Mesodermal cell (in vitro differentiated cells): ENCODE measurements at regions not wholly inside any gene's neighbourhood (a gene's known extent, or its start where the extent isn't known, plus 50 kb on each side); places are given as distances from the start of the nearest gene placed in this dataset.
"Not testable (repeated sequence)": the region's sequence is repeated elsewhere in the genome, so short reads cannot be mapped to it uniquely, and the experiment has no call there.

Experiments
- H3K27ac ChIP-seq: 2 replicates; pipeline ENCODE4 v1.7.0; 2013; ENCODE audit warnings: mild to moderate bottlenecking, low read depth, low read length, moderate library complexity; ENCODE audit not compliant: severe bottlenecking
- H3K36me3 ChIP-seq: 2 replicates; pipeline ENCODE4 v1.7.1; 2013; ENCODE audit warnings: mild to moderate bottlenecking, low read length, moderate library complexity; ENCODE audit not compliant: control insufficient read depth, insufficient read depth
- H3K4me1 ChIP-seq: one replicate; pipeline ENCODE4 v1.7.1; 2013; ENCODE audit warnings: mild to moderate bottlenecking, low read length; ENCODE audit not compliant: insufficient read depth, control insufficient read depth, poor library complexity, severe bottlenecking
- H3K4me3 ChIP-seq: 2 replicates; pipeline ENCODE4 v1.7.0; 2013; ENCODE audit warnings: low read length, control low read depth, mild to moderate bottlenecking; ENCODE audit not compliant: insufficient read depth, poor library complexity, severe bottlenecking; ENCODE audit errors: extremely low read depth
- H3K9me3 ChIP-seq: 2 replicates; pipeline ENCODE4 v1.7.1; 2013; ENCODE audit warnings: mild to moderate bottlenecking, low read length, moderate library complexity; ENCODE audit not compliant: control insufficient read depth
- WGBS, 2 experiments: methylation state at CpG; one replicate each; pipeline ENCODE4 v1.1.5; 2013; ENCODE audit warnings: missing lambda C conversion rate in 2 of 2; ENCODE audit not compliant: insufficient coverage in 2 of 2; 5-methylcytosine and 5-hydroxymethylcytosine counted together

GRCh38 chr5:17105744-17106418 lies 111.5 kb upstream of the BASP1 start:
- no peak overlapping the region for H3K4me3 ChIP-seq
- H3K27ac ChIP-seq, result no peak overlapping the region
- no peaks in the 10 kb centered on the region for H3K36me3 ChIP-seq
- H3K9me3 ChIP-seq, result no peaks in the 10 kb centered on the region
- WGBS, 2 experiments, result 94 to 96% methylated on average over 3 of the region's 5 CpGs
- no peaks in the 10 kb centered on the region for H3K4me1 ChIP-seq

- whole genome bisulfite sequencing, 2 experiments, result 94% methylated on average over 2 of the region's 4 CpGs
- Histone ChIP-seq H3K36me3 (no peaks in the 10 kb centered on the region), H3K4me3 (no peak overlapping the region), H3K4me1 (no peaks in the 10 kb centered on the region), H3K9me3 (no peaks in the 10 kb centered on the region), H3K27ac (no peak overlapping the region)
Observed at GRCh38 chr5:17106521-17106920, 110.9 kb upstream of the BASP1 start.

- H3K4me1 ChIP-seq, H3K9me3 ChIP-seq, H3K4me3 ChIP-seq, H3K36me3 ChIP-seq, H3K27ac ChIP-seq: not testable (repeated sequence)
- WGBS, 2 experiments, result 81 to 96% methylated on average over 3 of the region's 3 CpGs
Observed at GRCh38 chr5:17112091-17112716, 105.2 kb upstream of the BASP1 start.

- H3K27ac ChIP-seq, result no peak overlapping the region
- WGBS, 2 experiments, result 68 to 96% methylated on average over 4 to 5 of the region's 9 CpGs
- no peaks in the 10 kb centered on the region for H3K9me3 ChIP-seq
- H3K4me1 ChIP-seq, result peaks cover 3% of the 10 kb centered on the region
- no peak overlapping the region for H3K4me3 ChIP-seq
- H3K36me3 ChIP-seq, result no peaks in the 10 kb centered on the region
Observed at GRCh38 chr5:17113174-17113958, 104.1 kb upstream of the BASP1 start.

GRCh38 chr5:17114233-17114632 lies 103.2 kb upstream of the BASP1 start:
- H3K27ac ChIP-seq, result no peak overlapping the region
- H3K4me3 ChIP-seq, result no peak overlapping the region
- H3K4me1 ChIP-seq, result peaks cover 7% of the 10 kb centered on the region
- no peaks in the 10 kb centered on the region for H3K9me3 ChIP-seq
- no peaks in the 10 kb centered on the region for H3K36me3 ChIP-seq
- WGBS, 2 experiments, result 95 to 96% methylated on average over 2 to 4 of the region's 6 CpGs

GRCh38 chr5:17114715-17115599 lies 102.5 kb upstream of the BASP1 start:
- WGBS, 2 experiments, result 80 to 84% methylated on average over 5 of the region's 6 CpGs
- Histone ChIP-seq H3K9me3 (no peaks in the 10 kb centered on the region), H3K27ac (no peak overlapping the region), H3K4me3 (no peak overlapping the region), H3K36me3 (no peaks in the 10 kb centered on the region), H3K4me1 (peaks cover 7% of the 10 kb centered on the region)

- Histone ChIP-seq H3K36me3 (no peaks in the 10 kb centered on the region), H3K27ac (no peak overlapping the region), H3K9me3 (no peaks in the 10 kb centered on the region), H3K4me3 (no peak overlapping the region), H3K4me1 (peaks cover 7% of the 10 kb centered on the region)
- 70 to 82% methylated on average over 3 of the region's 3 CpGs for WGBS, 2 experiments
Observed at GRCh38 chr5:17115855-17116254, 101.6 kb upstream of the BASP1 start.

GRCh38 chr5:17118631-17119030 lies 98.8 kb upstream of the BASP1 start:
- Histone ChIP-seq H3K27ac (peak overlapping the region; percentile 68), H3K4me1 (peaks cover 21% of the 10 kb centered on the region), H3K9me3 (peaks cover under 1% of the 10 kb centered on the region), H3K4me3 (no peak overlapping the region), H3K36me3 (no peaks in the 10 kb centered on the region)
- 38 to 55% methylated on average over 7 to 8 of the region's 9 CpGs for WGBS, 2 experiments

GRCh38 chr5:17120209-17120608 lies 97.2 kb upstream of the BASP1 start:
- Histone ChIP-seq H3K27ac (no peak overlapping the region), H3K36me3 (no peaks in the 10 kb centered on the region), H3K4me1 (peaks cover 21% of the 10 kb centered on the region), H3K4me3 (no peak overlapping the region), H3K9me3 (peaks cover 3% of the 10 kb centered on the region)
- WGBS, 2 experiments, result 92 to 100% methylated on average over 2 of the region's 3 CpGs

- H3K27ac ChIP-seq, result no peak overlapping the region
- H3K4me3 ChIP-seq, result no peak overlapping the region
- no peaks in the 10 kb centered on the region for H3K36me3 ChIP-seq
- peaks cover 3% of the 10 kb centered on the region for H3K9me3 ChIP-seq
- 95% methylated on average over 2 of the region's 3 CpGs for WGBS, 2 experiments
- peaks cover 21% of the 10 kb centered on the region for H3K4me1 ChIP-seq
Observed at GRCh38 chr5:17121776-17122175, 95.7 kb upstream of the BASP1 start.
